ENCODE measurements at regions not wholly inside any gene's neighbourhood (a gene's known extent, or its start where the extent isn't known, plus 50 kb on each side); places are given as distances from the start of the nearest gene placed in this dataset.

- TF ChIP-seq CTCF (IDR thresholded peaks at IDR 0.05) (no peak), POLR2A (IDR thresholded peaks at IDR 0.05) (no peak)
These were observed 1006.7 kb downstream of the ROBO2 start for GRCh38 chr3:78046566-78046965.

All from Peyer's patch (tissue), 4 donors.